ENCODE measurements at regions not wholly inside any gene's neighbourhood (a gene's known extent, or its start where the extent isn't known, plus 50 kb on each side); places are given as distances from the start of the nearest gene placed in this dataset.

DNA sequence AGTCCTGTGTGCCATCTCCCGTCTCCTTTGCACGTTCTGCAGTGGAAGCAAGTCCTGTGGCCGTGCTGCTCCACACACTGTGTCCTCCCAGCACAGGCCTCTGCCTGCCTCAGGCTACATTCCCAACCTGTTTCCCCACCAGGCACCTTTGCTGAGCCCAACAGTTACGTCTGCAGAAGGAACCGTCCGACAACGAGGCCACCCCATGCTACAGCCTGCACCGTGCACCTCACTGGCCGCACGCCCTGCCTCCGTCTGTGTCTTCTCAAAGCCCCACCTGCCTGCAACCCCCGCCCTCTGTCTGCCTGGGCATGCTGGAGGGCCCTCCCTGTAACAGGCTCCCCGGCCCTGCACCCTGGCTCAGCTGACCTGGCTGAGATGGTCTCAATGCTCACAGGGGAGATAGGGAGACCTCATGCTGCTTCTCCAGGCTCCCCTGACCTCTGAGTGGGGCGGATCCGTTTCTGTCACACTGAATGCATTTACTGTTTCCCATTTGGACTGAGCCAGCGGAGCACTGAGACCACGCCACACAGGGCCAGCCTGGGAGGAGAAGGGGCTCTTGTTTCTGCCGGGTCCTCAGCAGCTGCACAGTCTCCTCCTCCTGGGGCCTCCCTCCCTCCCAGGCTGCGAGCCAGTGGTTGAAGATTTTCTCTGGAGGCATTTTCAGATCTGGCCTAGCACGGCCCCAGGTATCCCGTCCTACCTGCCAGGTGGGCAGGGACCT is 109.1 kb upstream of the OTOS start:
- no peak for TF ChIP-seq EZH2 (IDR thresholded peaks at IDR 0.05; ENCODE audit: insufficient read depth, poor library complexity, severe bottlenecking)
- no peak for TF ChIP-seq EZH2phosphoT487 (IDR thresholded peaks at IDR 0.05; ENCODE audit: insufficient read depth, low read depth)

Measured in GM23248 (cell line).